Fibroblast of lung (primary cell): ENCODE measurements at regions not wholly inside any gene's neighbourhood (a gene's known extent, or its start where the extent isn't known, plus 50 kb on each side); places are given as distances from the start of the nearest gene placed in this dataset.
"Not testable (repeated sequence)": the region's sequence is repeated elsewhere in the genome, so short reads cannot be mapped to it uniquely, and the experiment has no call there.

Experiments used
- EZH2 ChIP-seq: IDR thresholded peaks from 2 replicates; pipeline ENCODE4 v1.5.1; 2012; ENCODE audit warnings: low read length, control low read depth, mild to moderate bottlenecking; ENCODE audit errors: missing control alignments
- TF ChIP-seq, protein P1 (sequence below), 2 donors: IDR thresholded peaks in 1 of 2; conservative IDR thresholded peaks in 1 of 2; 1 replicate in 1 of 2; 2 replicates in 1 of 2; pipeline ENCODE4 v1.5.1; 2011 to 2012; ENCODE audit warnings: low read length in 2 of 2, control low read depth in 1 of 2, inconsistent platforms in 1 of 2, low read depth in 1 of 2, mild to moderate bottlenecking in 1 of 2

DNA sequence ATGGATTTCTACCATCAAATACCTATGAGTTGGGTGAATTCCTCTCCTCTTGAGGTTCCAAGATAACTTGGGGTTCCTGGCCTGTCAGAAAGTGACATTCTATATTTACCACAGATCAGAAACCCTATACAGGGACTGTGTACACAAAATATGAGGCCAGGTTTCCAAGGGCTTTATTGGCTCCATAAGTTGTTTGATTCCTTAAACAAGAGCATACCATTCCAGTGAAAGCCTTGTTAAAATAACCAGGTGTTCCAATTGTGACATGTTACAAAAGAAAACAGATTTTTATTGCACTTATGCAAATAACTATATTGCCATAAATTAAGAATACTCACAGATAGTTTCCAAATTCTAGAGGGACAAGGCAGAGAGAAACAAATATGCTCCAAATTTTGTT lies 188.9 kb downstream of the FASLG start:
- TF ChIP-seq, protein P1, sequence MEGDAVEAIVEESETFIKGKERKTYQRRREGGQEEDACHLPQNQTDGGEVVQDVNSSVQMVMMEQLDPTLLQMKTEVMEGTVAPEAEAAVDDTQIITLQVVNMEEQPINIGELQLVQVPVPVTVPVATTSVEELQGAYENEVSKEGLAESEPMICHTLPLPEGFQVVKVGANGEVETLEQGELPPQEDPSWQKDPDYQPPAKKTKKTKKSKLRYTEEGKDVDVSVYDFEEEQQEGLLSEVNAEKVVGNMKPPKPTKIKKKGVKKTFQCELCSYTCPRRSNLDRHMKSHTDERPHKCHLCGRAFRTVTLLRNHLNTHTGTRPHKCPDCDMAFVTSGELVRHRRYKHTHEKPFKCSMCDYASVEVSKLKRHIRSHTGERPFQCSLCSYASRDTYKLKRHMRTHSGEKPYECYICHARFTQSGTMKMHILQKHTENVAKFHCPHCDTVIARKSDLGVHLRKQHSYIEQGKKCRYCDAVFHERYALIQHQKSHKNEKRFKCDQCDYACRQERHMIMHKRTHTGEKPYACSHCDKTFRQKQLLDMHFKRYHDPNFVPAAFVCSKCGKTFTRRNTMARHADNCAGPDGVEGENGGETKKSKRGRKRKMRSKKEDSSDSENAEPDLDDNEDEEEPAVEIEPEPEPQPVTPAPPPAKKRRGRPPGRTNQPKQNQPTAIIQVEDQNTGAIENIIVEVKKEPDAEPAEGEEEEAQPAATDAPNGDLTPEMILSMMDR (conservative IDR thresholded peaks at IDR 0.05 in 1 of 2, IDR thresholded peaks at IDR 0.05 in 1 of 2; ENCODE audit: low read depth in 1 of 2, low read length in 2 of 2), result not testable (repeated sequence)
- not testable (repeated sequence) for TF ChIP-seq EZH2
